ENCODE measurements at regions not wholly inside any gene's neighbourhood (a gene's known extent, or its start where the extent isn't known, plus 50 kb on each side); places are given as distances from the start of the nearest gene placed in this dataset.

DNA sequence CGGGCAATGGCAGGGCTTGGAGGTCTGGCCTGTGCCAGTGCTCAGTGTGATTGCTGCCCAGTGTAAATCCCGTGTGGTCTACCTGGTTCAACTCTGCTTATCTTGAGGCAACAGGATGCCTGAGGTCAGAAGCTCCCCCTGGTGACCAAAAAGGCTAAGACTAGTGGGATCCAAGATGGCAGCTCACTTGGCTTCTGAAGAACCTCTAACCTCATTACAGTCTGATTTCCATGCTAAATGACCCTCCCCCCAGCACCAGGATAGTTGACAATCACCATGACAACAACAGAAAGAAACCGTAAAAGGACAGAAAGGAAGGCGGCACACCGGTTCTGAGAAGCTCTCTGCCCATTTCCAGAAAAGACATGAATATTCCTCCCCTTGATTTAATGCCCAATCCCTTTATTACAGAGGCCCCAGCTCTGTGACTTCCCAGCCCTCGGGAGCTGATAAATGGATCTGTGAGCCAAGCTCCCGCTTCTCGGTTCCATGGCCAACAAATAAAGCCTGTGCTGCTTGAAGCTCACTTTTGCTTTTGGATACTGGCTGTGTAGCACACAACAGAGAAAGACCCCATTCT lies 398.4 kb downstream of the CTTN start:
- ChIA-PET CTCF (no interaction called here), POLR2A (ENCODE audit: low non-redundant PET) (no interaction called here)
- no peaks in the 10 kb centered on the region for H3K4me1 ChIP-seq (ENCODE audit: insufficient read depth, low read length, poor library complexity, severe bottlenecking)

DNA sequence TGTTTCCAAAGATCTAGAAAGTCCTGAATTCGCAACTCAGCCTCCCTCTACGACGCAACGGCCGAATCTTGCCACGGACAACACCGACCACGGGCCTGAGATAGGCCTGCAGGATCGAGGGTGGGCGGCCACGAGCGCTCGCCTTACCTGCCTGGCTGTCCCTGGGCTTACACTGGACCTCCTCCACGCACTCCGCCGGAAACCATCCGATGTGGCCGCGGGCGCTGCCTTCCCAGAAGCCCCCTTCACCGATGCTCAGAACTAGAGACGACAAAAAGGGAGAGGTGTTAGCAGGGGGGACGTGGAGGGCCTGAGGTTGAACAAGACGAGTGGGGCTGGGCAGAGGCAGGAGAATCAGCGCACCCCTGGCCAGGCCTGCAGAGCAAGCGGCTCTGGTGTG lies 400.0 kb downstream of the CTTN start:
- POLR2A ChIA-PET (ENCODE audit: low non-redundant PET), result no interaction called here
- CTCF ChIA-PET, result no interaction called here
- no peaks in the 10 kb centered on the region for H3K27me3 ChIP-seq (replicated peaks; ENCODE audit: insufficient read depth, low read depth, low read length, poor library complexity)
- H3K36me3 ChIP-seq (ENCODE audit: insufficient read depth, low read length, poor library complexity, severe bottlenecking), result no peaks in the 10 kb centered on the region
- no peaks in the 10 kb centered on the region for H3K4me1 ChIP-seq (ENCODE audit: insufficient read depth, low read length, poor library complexity, severe bottlenecking)
- DNase-seq (ENCODE audit: low spot score), result no peak
- no TSS peak for BruUV-seq (replicated peaks)
- H3K27ac ChIP-seq (ENCODE audit: low read depth, low read length, poor library complexity, severe bottlenecking), result no peak overlapping the region
- TF ChIP-seq EZH2 (IDR thresholded peaks at IDR 0.05; ENCODE audit: borderline replicate concordance, low read depth, low read length, poor library complexity, severe bottlenecking), result no peak
- TF ChIP-seq, protein P1, sequence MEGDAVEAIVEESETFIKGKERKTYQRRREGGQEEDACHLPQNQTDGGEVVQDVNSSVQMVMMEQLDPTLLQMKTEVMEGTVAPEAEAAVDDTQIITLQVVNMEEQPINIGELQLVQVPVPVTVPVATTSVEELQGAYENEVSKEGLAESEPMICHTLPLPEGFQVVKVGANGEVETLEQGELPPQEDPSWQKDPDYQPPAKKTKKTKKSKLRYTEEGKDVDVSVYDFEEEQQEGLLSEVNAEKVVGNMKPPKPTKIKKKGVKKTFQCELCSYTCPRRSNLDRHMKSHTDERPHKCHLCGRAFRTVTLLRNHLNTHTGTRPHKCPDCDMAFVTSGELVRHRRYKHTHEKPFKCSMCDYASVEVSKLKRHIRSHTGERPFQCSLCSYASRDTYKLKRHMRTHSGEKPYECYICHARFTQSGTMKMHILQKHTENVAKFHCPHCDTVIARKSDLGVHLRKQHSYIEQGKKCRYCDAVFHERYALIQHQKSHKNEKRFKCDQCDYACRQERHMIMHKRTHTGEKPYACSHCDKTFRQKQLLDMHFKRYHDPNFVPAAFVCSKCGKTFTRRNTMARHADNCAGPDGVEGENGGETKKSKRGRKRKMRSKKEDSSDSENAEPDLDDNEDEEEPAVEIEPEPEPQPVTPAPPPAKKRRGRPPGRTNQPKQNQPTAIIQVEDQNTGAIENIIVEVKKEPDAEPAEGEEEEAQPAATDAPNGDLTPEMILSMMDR (conservative IDR thresholded peaks at IDR 0.05; ENCODE audit: low read depth, low read length), result no peak
- H3K9me3 ChIP-seq (ENCODE audit: low read depth, low read length, poor library complexity, severe bottlenecking), result peaks cover 7% of the 10 kb centered on the region
- intact Hi-C loops (cut with micrococcal nuclease; ENCODE audit: unreplicated experiment), result no loop called here
- no peak overlapping the region for H3K4me3 ChIP-seq (ENCODE audit: low read depth, low read length, poor library complexity, severe bottlenecking)

More for the DNA sequence above, 398.4 kb downstream of the CTTN start:
- Histone ChIP-seq H3K27ac (ENCODE audit: low read depth, low read length, poor library complexity, severe bottlenecking) (no peak overlapping the region), H3K9me3 (ENCODE audit: low read depth, low read length, poor library complexity, severe bottlenecking) (peaks cover 9% of the 10 kb centered on the region), H3K36me3 (ENCODE audit: insufficient read depth, low read length, poor library complexity, severe bottlenecking) (no peaks in the 10 kb centered on the region), H3K4me3 (ENCODE audit: low read depth, low read length, poor library complexity, severe bottlenecking) (no peak overlapping the region), H3K27me3 (replicated peaks; ENCODE audit: insufficient read depth, low read depth, low read length, poor library complexity) (no peaks in the 10 kb centered on the region)
- BruUV-seq (replicated peaks), result no TSS peak
- no peak for TF ChIP-seq EZH2 (IDR thresholded peaks at IDR 0.05; ENCODE audit: borderline replicate concordance, low read depth, low read length, poor library complexity, severe bottlenecking)
- TF ChIP-seq, protein P1 (conservative IDR thresholded peaks at IDR 0.05; ENCODE audit: low read depth, low read length), result peak; percentile 28; the same call in 1 of the 2 replicates
- no peak for DNase-seq (ENCODE audit: low spot score)
- intact Hi-C loops (cut with micrococcal nuclease; ENCODE audit: unreplicated experiment), result no loop called here

DNA sequence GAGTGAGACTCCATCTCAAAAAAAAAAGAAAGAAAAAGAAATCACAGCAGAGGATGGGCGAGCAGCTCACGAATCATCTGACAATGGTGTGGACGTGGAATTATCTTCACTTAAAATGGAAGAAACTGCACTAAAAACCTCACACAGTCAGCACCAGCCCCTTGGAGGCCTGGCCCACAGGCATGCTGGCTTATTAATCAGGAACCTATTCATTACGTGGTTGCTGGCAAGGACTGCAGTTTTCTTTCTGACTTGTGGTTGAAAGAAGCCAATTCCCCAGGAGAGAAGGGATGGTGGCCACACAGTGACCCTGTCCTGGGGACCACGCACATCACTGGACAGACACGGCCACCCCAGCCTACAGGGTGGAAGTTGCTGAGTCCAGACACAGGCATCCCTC lies 401.1 kb downstream of the CTTN start:
- Histone ChIP-seq H3K36me3 (ENCODE audit: insufficient read depth, low read length, poor library complexity, severe bottlenecking) (no peaks in the 10 kb centered on the region), H3K27me3 (replicated peaks; ENCODE audit: insufficient read depth, low read depth, low read length, poor library complexity) (no peaks in the 10 kb centered on the region), H3K4me3 (ENCODE audit: low read depth, low read length, poor library complexity, severe bottlenecking) (no peak overlapping the region), H3K4me1 (ENCODE audit: insufficient read depth, low read length, poor library complexity, severe bottlenecking) (no peaks in the 10 kb centered on the region), H3K9me3 (ENCODE audit: low read depth, low read length, poor library complexity, severe bottlenecking) (no peaks in the 10 kb centered on the region), H3K27ac (ENCODE audit: low read depth, low read length, poor library complexity, severe bottlenecking) (no peak overlapping the region)
- intact Hi-C loops (cut with micrococcal nuclease; ENCODE audit: unreplicated experiment), result no loop called here
- no peak for TF ChIP-seq EZH2 (IDR thresholded peaks at IDR 0.05; ENCODE audit: borderline replicate concordance, low read depth, low read length, poor library complexity, severe bottlenecking)
- TF ChIP-seq, protein P1 (conservative IDR thresholded peaks at IDR 0.05; ENCODE audit: low read depth, low read length), result no peak
- POLR2A ChIA-PET (ENCODE audit: low non-redundant PET), result no interaction called here
- BruUV-seq (replicated peaks), result no TSS peak
- CTCF ChIA-PET, result no interaction called here
- no peak for DNase-seq (ENCODE audit: low spot score)

All from A673 (cell line).